SIG-M5 (cell line): ENCODE measurements at regions not wholly inside any gene's neighbourhood (a gene's known extent, or its start where the extent isn't known, plus 50 kb on each side); places are given as distances from the start of the nearest gene placed in this dataset.

Source experiments
- DNase-seq: peaks from one replicate; lab custom pipeline; 2025; lab: John Stamatoyannopoulos, UW

- no peak for DNase-seq
Measured at GRCh38 chr14:101025696-101026095, 122.2 kb upstream of the RTL1 start.

- no peak for DNase-seq
Measured at GRCh38 chr14:101026341-101026740, 122.8 kb upstream of the RTL1 start.

- no peak for DNase-seq
Measured at GRCh38 chr14:101027291-101027690, 123.8 kb upstream of the RTL1 start.

- no peak for DNase-seq
Measured at GRCh38 chr14:101027966-101028365, 124.4 kb upstream of the RTL1 start.

- no peak for DNase-seq
Measured at GRCh38 chr14:101028971-101029667, 125.6 kb upstream of the RTL1 start.

- no peak for DNase-seq
Measured at GRCh38 chr14:101029668-101030290, 126.3 kb upstream of the RTL1 start.

- no peak for DNase-seq
Measured at GRCh38 chr14:101030586-101030985, 127.1 kb upstream of the RTL1 start.

GRCh38 chr14:101031186-101031585 lies 127.7 kb upstream of the RTL1 start:
- no peak for DNase-seq

- DNase-seq: no peak
Measured at GRCh38 chr14:101031721-101032120, 128.2 kb upstream of the RTL1 start.

GRCh38 chr14:101032433-101032832 lies 128.9 kb upstream of the RTL1 start:
- no peak for DNase-seq

- no peak for DNase-seq
Measured at GRCh38 chr14:101033006-101033405, 129.5 kb upstream of the RTL1 start.

- no peak for DNase-seq
Measured at GRCh38 chr14:101033446-101034165, 130.1 kb upstream of the RTL1 start.

- DNase-seq: no peak
Measured at GRCh38 chr14:101034986-101035385, 131.5 kb upstream of the RTL1 start.

- DNase-seq: no peak
Measured at GRCh38 chr14:101035466-101036225, 132.1 kb upstream of the RTL1 start.

- DNase-seq: no peak
Measured at GRCh38 chr14:101037021-101037817, 133.7 kb upstream of the RTL1 start.

- DNase-seq: no peak
Measured at GRCh38 chr14:101039031-101039754, 135.7 kb upstream of the RTL1 start.

GRCh38 chr14:101039755-101040138 lies 136.2 kb upstream of the RTL1 start:
- no peak for DNase-seq

GRCh38 chr14:101040538-101041442 lies 137.3 kb upstream of the RTL1 start:
- no peak for DNase-seq

GRCh38 chr14:101043891-101044290 lies 140.4 kb upstream of the RTL1 start:
- no peak for DNase-seq

GRCh38 chr14:101044741-101045140 lies 141.2 kb upstream of the RTL1 start:
- DNase-seq: no peak
